LNCAP (cell line): ENCODE measurements at regions not wholly inside any gene's neighbourhood (a gene's known extent, or its start where the extent isn't known, plus 50 kb on each side); places are given as distances from the start of the nearest gene placed in this dataset.

Experiments
- TF ChIP-seq, protein P1 (sequence below): fragments of 450-650 bp; IDR thresholded peaks from 2 replicates; pipeline ENCODE4 v1.5.1; 2017; ENCODE audit warnings: mild to moderate bottlenecking

DNA sequence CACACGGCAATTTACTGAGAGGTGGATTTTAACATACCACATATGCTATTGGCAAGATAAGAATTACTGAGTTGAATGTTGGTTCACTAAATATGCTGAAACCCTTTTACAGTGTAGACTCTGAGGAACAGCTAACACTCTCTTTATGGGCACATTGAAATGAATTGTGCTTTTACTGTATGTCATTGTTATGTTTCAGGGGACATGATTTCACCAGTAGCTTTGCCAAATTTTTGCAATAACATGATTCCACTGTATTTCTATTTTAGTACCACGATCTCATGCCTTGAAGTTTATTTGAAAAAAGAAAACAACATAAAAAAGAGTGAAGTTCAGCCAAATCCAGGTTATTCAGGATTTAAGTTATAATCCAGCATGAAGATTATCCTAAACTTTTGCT is 188.5 kb downstream of the HLX start:
- TF ChIP-seq, protein P1, sequence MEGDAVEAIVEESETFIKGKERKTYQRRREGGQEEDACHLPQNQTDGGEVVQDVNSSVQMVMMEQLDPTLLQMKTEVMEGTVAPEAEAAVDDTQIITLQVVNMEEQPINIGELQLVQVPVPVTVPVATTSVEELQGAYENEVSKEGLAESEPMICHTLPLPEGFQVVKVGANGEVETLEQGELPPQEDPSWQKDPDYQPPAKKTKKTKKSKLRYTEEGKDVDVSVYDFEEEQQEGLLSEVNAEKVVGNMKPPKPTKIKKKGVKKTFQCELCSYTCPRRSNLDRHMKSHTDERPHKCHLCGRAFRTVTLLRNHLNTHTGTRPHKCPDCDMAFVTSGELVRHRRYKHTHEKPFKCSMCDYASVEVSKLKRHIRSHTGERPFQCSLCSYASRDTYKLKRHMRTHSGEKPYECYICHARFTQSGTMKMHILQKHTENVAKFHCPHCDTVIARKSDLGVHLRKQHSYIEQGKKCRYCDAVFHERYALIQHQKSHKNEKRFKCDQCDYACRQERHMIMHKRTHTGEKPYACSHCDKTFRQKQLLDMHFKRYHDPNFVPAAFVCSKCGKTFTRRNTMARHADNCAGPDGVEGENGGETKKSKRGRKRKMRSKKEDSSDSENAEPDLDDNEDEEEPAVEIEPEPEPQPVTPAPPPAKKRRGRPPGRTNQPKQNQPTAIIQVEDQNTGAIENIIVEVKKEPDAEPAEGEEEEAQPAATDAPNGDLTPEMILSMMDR: no peak

DNA sequence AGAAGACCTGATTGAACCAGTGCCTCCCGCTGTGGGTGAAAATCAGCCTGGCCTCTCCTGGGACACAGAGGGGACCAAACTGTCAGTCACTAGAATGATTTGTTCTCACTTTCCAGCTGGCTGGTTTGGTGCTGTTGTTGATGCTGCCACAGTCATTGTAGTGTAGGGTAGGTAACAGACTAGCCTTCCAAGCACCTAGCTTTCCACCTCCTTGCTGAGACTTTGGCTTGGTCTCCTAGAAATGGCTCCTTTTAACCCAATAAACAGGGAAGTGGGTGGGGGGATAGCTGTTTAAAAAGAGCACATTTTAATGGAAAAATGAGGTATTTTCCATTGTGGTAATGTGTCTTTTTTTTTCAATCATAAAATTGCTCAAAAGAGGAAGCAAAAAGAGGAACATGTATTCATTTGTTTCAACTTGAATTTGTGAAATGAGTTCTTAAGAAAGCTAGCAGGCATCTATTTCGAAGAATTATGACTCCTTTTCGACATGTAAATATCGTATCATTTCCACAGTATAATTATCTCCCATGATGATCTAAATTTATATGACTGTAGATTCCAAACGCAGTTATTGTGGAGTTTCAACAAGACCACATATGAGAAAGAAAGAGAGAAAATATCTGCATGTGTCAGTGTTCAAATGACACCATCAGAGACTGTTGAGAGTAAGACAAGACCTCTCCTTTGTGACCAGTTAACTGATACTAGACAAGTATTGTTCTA is 190.1 kb downstream of the HLX start:
- TF ChIP-seq, protein P1: no peak

DNA sequence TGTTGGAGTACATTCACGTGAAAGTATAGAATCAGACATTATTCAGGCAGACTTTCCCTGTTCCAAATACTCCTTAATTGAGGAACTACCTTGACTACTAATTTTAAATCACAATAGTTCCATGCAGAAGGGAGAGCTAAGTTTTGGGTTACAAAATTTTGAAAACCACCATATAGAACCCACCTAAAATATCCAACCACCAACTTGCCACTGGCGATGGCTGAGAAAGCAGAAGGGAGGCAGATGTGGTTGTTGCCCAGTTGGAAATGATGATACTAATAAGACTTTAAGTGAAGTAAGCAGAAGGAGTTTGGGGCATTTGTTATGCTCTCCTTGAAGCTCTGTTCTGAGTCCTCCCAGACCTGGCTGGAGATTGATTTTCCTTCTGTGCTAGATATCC is 190.7 kb downstream of the HLX start:
- TF ChIP-seq, protein P1: no peak

DNA sequence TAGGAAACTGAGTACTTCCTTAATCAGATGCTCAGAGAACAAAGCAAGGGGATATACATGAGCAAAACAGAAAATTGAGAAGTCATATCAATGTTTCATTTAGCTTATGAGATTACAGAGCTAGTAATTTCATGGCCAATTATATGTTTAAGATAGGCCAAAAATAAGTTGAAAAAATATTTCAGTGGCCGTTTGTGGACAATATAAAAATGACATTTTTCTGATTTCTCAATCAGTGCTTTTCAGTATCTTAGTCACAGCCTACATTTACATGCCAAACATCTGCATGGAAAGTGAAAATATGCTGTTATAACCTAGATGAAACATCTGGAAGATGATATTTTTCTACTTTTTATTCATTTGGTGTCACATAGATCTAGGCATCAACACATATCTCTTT is 192.5 kb downstream of the HLX start:
- TF ChIP-seq, protein P1: no peak

DNA sequence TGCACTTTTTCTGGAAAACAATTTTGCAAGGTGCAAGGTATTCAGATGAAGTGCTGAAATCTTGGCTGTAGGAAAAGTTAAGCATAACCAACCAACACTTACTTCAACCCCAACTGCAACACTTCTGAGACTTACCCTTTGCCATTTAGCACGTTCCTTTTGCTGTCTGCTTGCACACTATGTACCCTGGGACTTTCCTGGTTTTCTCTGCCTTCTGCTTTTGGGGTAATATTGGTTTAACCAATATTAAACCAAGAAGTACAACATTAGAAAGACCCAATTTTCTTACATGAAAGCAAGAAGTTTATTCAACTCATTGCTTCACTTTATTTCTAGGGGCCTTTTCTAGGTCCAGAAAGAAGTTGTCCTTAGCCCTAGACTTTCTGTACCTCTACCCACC is 193.0 kb downstream of the HLX start:
- TF ChIP-seq, protein P1: no peak

DNA sequence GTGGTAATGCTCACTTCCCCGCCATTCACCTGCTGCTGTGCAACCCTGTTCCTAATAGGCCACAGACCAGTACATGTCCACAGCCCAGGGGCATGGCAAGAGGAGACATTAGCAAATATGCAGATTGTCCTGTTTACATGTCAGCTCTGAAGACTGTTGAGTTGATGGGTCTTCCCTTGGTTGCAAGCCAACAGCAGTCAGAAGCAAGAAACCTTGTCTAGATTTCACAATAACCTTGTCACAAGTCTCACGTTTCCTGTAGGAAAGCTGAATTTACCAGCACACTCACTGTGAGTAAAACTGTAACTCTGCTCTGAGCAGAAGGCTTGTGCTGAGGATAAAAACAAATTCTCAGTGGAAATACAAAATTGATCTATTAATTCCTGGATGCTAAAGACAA is 195.1 kb downstream of the HLX start:
- TF ChIP-seq, protein P1: no peak

DNA sequence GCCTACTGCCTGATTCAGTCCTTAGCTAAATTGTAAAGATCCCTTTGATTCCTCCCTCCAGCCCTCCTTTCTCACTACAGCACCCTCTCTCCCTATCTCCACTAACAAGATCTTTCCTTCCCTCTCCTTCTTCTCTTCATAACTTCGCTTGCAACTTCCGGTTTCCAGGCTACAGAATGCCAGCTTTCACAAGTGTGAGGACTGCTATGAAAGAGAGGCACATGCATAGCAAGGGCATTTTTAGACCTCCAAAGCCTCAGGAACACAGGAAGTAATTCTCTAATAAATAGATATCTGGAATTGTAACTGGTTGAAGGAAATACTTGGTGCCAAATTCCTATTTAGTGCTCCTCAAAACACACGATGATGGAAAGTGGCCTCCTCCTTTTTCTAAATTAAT is 196.7 kb downstream of the HLX start:
- TF ChIP-seq, protein P1: no peak

DNA sequence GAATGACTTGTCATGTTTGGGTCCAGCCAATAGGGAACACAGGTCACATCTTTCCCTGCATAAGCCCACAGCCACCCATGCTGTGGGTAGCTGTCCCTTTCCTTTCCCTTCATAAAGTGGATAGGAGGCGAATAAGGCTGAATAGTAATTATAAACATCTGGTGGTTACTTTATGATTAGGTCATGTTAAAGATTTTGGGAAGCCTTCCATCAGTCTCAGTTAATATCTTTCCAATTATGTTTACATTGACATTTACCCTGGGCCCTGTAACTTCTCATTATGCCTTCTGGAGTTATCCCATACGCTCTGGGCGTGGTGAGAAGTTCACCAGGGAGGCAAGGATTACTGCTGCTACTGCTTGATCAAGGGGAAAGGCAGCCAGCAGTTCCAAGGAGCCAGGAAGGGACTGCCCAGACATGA is 197.2 kb downstream of the HLX start:
- TF ChIP-seq, protein P1: no peak
